HL-60 (cell line): ENCODE measurements at regions not wholly inside any gene's neighbourhood (a gene's known extent, or its start where the extent isn't known, plus 50 kb on each side); places are given as distances from the start of the nearest gene placed in this dataset.

Source experiments
- POLR2AphosphoS5 ChIP-seq: IDR thresholded peaks from 2 replicates; pipeline ENCODE4 v1.6.1; 2012; ENCODE audit warnings: low read depth
- TF ChIP-seq, protein P1 (sequence below): IDR thresholded peaks from one replicate; pipeline ENCODE4 v1.5.1; 2011; ENCODE audit warnings: low read length, control low read depth, inconsistent platforms; ENCODE audit not compliant: insufficient read depth

DNA sequence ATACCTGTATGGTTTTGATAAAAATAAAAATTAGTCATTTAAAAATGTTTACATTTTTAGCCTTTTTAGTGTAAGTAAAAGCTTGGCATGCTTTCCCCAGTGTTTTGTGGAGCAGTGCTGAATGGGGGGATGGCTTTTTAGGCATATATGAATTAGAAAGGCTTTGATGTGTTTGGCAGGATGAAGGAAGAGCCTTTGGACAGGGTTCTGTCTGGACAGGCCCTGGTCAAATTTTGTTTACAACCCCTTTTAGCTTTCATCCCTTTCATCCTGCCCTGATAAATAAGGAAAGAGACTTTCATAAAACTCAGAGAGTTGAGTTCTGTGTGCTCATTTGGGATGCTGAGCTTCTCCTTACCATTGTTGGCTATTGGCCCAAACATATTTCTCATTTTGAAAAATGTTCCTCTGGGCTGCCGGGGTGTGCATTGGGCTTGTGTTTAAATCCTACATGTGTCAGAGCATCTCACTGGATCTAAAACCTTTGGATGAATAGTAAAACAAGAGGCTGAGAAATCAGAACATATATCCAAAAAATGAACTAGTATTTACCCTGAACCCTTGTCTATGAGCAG lies 68.1 kb upstream of the PHYHIPL start:
- TF ChIP-seq, protein P1, sequence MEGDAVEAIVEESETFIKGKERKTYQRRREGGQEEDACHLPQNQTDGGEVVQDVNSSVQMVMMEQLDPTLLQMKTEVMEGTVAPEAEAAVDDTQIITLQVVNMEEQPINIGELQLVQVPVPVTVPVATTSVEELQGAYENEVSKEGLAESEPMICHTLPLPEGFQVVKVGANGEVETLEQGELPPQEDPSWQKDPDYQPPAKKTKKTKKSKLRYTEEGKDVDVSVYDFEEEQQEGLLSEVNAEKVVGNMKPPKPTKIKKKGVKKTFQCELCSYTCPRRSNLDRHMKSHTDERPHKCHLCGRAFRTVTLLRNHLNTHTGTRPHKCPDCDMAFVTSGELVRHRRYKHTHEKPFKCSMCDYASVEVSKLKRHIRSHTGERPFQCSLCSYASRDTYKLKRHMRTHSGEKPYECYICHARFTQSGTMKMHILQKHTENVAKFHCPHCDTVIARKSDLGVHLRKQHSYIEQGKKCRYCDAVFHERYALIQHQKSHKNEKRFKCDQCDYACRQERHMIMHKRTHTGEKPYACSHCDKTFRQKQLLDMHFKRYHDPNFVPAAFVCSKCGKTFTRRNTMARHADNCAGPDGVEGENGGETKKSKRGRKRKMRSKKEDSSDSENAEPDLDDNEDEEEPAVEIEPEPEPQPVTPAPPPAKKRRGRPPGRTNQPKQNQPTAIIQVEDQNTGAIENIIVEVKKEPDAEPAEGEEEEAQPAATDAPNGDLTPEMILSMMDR: no peak
- no peak for TF ChIP-seq POLR2AphosphoS5
